Thyroid gland (tissue), 4 donors: ENCODE measurements at regions not wholly inside any gene's neighbourhood (a gene's known extent, or its start where the extent isn't known, plus 50 kb on each side); places are given as distances from the start of the nearest gene placed in this dataset.

Source experiments
- DNase-seq, 2 donors: peaks; one replicate each; pipeline ENCODE4 v3.0.0-alpha.2; 2019
- H3K27ac ChIP-seq, 3 donors: fragments of 200-600 bp; sonication (generic); 1 replicate in 2 of 3; 2 replicates in 1 of 3; pipeline ENCODE4 v1.5.1; 2016 to 2019; ENCODE audit warnings: mild to moderate bottlenecking in 1 of 3, moderate library complexity in 1 of 3
- H3K27me3 ChIP-seq: fragments of 200-600 bp; sonication (generic); one replicate; pipeline ENCODE4 v1.5.1; 2019
- H3K36me3 ChIP-seq, 2 donors: fragments of 200-600 bp; sonication (generic); one replicate each; pipeline ENCODE4 v1.5.1; 2016 to 2019
- H3K4me1 ChIP-seq, 2 donors: fragments of 200-600 bp; sonication (generic); one replicate each; pipeline ENCODE4 v1.5.1; 2017 to 2019
- H3K4me3 ChIP-seq, 3 donors: fragments of 200-600 bp; sonication (generic); replicated peaks in 1 of 3; 1 replicate in 2 of 3; 2 replicates in 1 of 3; pipeline ENCODE4 v1.5.1; 2016; ENCODE audit warnings: mild to moderate bottlenecking in 1 of 3
- H3K9me3 ChIP-seq: fragments of 200-600 bp; sonication (generic); one replicate; pipeline ENCODE4 v1.5.1; 2017
- POLR2A ChIP-seq, 2 donors: fragments of 450-650 bp; IDR thresholded peaks; one replicate each; pipeline ENCODE4 v1.6.1; 2017; ENCODE audit warnings: antibody characterized with exemption in 2 of 2, mild to moderate bottlenecking in 2 of 2, moderate library complexity in 1 of 2
- WGBS, 2 donors: methylation state at CpG; one replicate each; pipeline ENCODE4 v1.1.5; 2017; 5-methylcytosine and 5-hydroxymethylcytosine counted together
- intact Hi-C: fragments of 100-400 bp; cut with DNase I; formaldehyde crosslinking; loops from one replicate; pipeline ENCODE4 v1.15.1; 2023
- TF ChIP-seq, protein P1 (sequence below), 6 experiments: fragments of 200-600 bp in 3 of 6; fragments of 450-650 bp in 3 of 6; sonication (generic) in 3 of 6; IDR thresholded peaks; one replicate each; pipeline ENCODE4 v1.5.1; 2016 to 2019; ENCODE audit warnings: antibody characterized with exemption in 6 of 6, mild to moderate bottlenecking in 2 of 6, inconsistent platforms in 1 of 6, moderate library complexity in 1 of 6

DNA sequence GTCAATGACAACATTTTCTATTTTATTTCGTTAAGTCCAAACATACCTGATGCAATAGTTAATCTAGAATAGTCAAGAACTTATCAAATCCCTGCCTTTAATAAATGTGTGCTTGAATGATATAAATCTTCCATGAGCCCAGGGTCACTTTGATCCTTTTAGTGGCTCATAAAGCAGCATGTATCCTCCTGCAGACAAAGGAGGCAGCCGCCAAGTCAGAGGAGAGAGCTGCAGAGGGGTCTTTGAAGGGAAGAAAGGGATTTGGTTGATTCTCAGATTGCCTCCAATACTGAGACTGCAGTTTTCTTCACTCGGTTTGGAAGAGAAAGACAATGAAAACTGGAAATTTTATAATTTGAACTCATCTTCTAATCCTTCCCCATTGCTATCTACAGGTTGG lies 378.4 kb upstream of the PIK3C3 start:
- no peak overlapping the region for H3K27ac ChIP-seq
- intact Hi-C loops = no loop called here
- no peak for DNase-seq
- no peak overlapping the region for H3K4me3 ChIP-seq
- no peaks in the 10 kb centered on the region for H3K9me3 ChIP-seq
- H3K4me1 ChIP-seq = no peaks in the 10 kb centered on the region
- no peaks in the 10 kb centered on the region for H3K27me3 ChIP-seq
- TF ChIP-seq, protein P1, sequence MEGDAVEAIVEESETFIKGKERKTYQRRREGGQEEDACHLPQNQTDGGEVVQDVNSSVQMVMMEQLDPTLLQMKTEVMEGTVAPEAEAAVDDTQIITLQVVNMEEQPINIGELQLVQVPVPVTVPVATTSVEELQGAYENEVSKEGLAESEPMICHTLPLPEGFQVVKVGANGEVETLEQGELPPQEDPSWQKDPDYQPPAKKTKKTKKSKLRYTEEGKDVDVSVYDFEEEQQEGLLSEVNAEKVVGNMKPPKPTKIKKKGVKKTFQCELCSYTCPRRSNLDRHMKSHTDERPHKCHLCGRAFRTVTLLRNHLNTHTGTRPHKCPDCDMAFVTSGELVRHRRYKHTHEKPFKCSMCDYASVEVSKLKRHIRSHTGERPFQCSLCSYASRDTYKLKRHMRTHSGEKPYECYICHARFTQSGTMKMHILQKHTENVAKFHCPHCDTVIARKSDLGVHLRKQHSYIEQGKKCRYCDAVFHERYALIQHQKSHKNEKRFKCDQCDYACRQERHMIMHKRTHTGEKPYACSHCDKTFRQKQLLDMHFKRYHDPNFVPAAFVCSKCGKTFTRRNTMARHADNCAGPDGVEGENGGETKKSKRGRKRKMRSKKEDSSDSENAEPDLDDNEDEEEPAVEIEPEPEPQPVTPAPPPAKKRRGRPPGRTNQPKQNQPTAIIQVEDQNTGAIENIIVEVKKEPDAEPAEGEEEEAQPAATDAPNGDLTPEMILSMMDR (IDR thresholded peaks at IDR 0.05) = no peak
- no peak for TF ChIP-seq POLR2A (IDR thresholded peaks at IDR 0.05)
- 86 to 87% methylated on average over 3 of the region's 3 CpGs for WGBS, 2 donors
- H3K36me3 ChIP-seq = no peaks in the 10 kb centered on the region

GRCh38 chr18:41569867-41570266 lies 385.2 kb upstream of the PIK3C3 start:
- Histone ChIP-seq H3K4me3 (no peak overlapping the region), H3K4me1 (no peaks in the 10 kb centered on the region), H3K27ac (no peak overlapping the region), H3K36me3 (no peaks in the 10 kb centered on the region), H3K9me3 (no peaks in the 10 kb centered on the region), H3K27me3 (no peaks in the 10 kb centered on the region)
- intact Hi-C loops = no loop called here
- DNase-seq = no peak
- TF ChIP-seq POLR2A (IDR thresholded peaks at IDR 0.05) = no peak
- 75 to 78% methylated on average over 1 of the region's 1 CpG for whole genome bisulfite sequencing, 2 donors

DNA sequence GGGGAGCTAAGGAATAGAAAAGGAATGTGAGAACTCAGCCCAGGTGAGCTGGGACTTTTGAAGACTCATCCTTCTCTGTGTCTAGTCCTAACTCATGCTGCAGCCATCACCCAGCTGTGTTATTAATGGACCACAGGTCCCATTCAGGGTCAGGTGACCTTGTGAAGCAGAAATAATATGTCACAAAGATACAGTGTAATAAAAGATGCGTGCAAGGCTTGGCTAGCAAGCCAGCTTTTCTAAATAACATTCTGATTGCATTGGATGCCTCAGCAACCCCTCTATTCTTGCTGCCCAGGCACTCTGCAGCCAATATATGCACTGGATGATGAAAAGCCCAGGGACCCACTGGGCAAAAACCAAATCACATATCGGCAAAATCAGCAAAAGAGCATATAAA lies 393.1 kb upstream of the PIK3C3 start:
- 83 to 98% methylated on average over 2 of the region's 2 CpGs for WGBS, 2 donors
- TF ChIP-seq, protein P1 (IDR thresholded peaks at IDR 0.05) = no peak
- no peak for TF ChIP-seq POLR2A (IDR thresholded peaks at IDR 0.05)
- no peaks in the 10 kb centered on the region for H3K4me1 ChIP-seq
- intact Hi-C loops = no loop called here
- no peaks in the 10 kb centered on the region for H3K27me3 ChIP-seq
- DNase-seq = no peak
- H3K4me3 ChIP-seq = no peak overlapping the region
- no peak overlapping the region for H3K27ac ChIP-seq
- H3K9me3 ChIP-seq = no peaks in the 10 kb centered on the region
- H3K36me3 ChIP-seq = no peaks in the 10 kb centered on the region

DNA sequence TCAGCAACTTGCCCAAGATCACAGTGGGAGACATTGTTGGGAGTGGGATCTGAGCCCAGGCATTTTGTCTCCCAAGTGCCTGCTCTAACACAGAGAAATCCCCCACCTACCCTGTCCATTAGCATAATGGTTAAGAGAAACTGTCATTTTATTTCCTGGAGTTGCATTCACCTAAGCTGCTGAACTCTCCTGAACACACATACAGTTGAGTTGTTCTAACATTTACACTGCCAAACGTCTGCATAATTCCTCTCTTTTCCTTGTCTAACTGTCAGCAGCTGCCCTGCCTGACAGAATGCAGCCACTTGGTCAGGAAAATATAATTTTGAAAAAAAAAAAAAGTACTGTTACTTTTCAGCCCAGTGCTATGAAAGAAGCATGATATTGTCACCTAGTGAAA lies 396.3 kb upstream of the PIK3C3 start:
- WGBS, 2 donors = 29 to 35% methylated on average over 1 of the region's 1 CpG

DNA sequence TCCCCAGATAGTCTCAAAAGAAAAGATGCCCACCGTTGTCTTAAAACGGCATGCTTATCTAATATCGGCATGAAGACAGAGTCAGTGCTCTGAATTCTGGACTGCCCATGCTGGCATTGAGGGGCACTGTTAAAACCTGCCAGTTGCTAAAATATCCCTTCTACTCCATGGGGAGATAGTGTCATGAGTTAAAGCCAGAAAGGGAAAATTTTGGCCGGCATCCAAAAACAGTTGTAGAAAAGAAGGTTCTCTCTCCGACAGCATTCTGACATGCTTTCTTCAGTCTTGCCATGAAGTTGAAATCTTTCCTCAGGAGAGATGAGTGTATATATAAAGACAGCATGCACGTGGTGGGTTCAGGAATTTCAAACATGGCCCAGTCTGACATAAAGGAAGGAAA lies 401.3 kb upstream of the PIK3C3 start:
- Histone ChIP-seq H3K27ac (no peak overlapping the region), H3K9me3 (no peaks in the 10 kb centered on the region), H3K27me3 (no peaks in the 10 kb centered on the region), H3K36me3 (no peaks in the 10 kb centered on the region), H3K4me1 (no peaks in the 10 kb centered on the region), H3K4me3 (no peak overlapping the region)
- TF ChIP-seq, protein P1 (IDR thresholded peaks at IDR 0.05) = no peak
- TF ChIP-seq POLR2A (IDR thresholded peaks at IDR 0.05) = no peak
- intact Hi-C loops = no loop called here
- WGBS, 2 donors = 59 to 60% methylated on average over 6 of the region's 6 CpGs
- no peak for DNase-seq

More for the DNA sequence above, 396.3 kb upstream of the PIK3C3 start:
- DNase-seq = no peak
- Histone ChIP-seq H3K27ac (no peak overlapping the region), H3K27me3 (no peaks in the 10 kb centered on the region), H3K4me3 (no peak overlapping the region), H3K4me1 (no peaks in the 10 kb centered on the region), H3K36me3 (no peaks in the 10 kb centered on the region), H3K9me3 (no peaks in the 10 kb centered on the region)
- intact Hi-C loops = no loop called here
- TF ChIP-seq POLR2A (IDR thresholded peaks at IDR 0.05) = no peak
- TF ChIP-seq, protein P1 (IDR thresholded peaks at IDR 0.05) = no peak
